HEK293 (cell line): ENCODE measurements at regions not wholly inside any gene's neighbourhood (a gene's known extent, or its start where the extent isn't known, plus 50 kb on each side); places are given as distances from the start of the nearest gene placed in this dataset.

Source experiments
- MYNN ChIP-seq: fragments of 450-650 bp; formaldehyde crosslinking; IDR thresholded peaks from 2 replicates; pipeline ENCODE4 v1.5.1; 2016; ENCODE audit warnings: missing biosample characterization, missing genetic modification characterization, borderline replicate concordance
- REPIN1 ChIP-seq: fragments of 450-650 bp; formaldehyde crosslinking; IDR thresholded peaks from 2 replicates; pipeline ENCODE4 v1.5.1; 2017; ENCODE audit warnings: missing biosample characterization, missing genetic modification characterization, low read depth
- YY1 ChIP-seq: fragments of 450-650 bp; formaldehyde crosslinking; IDR thresholded peaks from 2 replicates; pipeline ENCODE4 v1.5.1; 2018; ENCODE audit warnings: missing biosample characterization, missing genetic modification characterization
- ZBTB8A ChIP-seq: fragments of 450-650 bp; formaldehyde crosslinking; IDR thresholded peaks from 2 replicates; pipeline ENCODE4 v1.5.1; 2016; ENCODE audit warnings: missing biosample characterization, missing genetic modification characterization
- ZNF311 ChIP-seq: fragments of 450-650 bp; formaldehyde crosslinking; IDR thresholded peaks from 2 replicates; pipeline ENCODE4 v1.5.1; 2017; ENCODE audit warnings: missing biosample characterization, missing genetic modification characterization, borderline replicate concordance
- ZNF350 ChIP-seq: fragments of 450-650 bp; formaldehyde crosslinking; IDR thresholded peaks from 2 replicates; pipeline ENCODE4 v1.5.0; 2017; ENCODE audit warnings: missing biosample characterization, mild to moderate bottlenecking, missing genetic modification characterization
- TF ChIP-seq, protein P1 (sequence below): fragments of 450-650 bp; formaldehyde crosslinking; IDR thresholded peaks from 2 replicates; pipeline ENCODE4 v1.5.1; 2016; ENCODE audit warnings: missing biosample characterization, missing genetic modification characterization
- TF ChIP-seq, protein P2 (sequence below): fragments of 450-650 bp; formaldehyde crosslinking; IDR thresholded peaks from 2 replicates; pipeline ENCODE4 v1.5.1; 2017; ENCODE audit warnings: missing biosample characterization, missing genetic modification characterization
- TF ChIP-seq, protein P3 (sequence below): fragments of 450-650 bp; formaldehyde crosslinking; IDR thresholded peaks from 2 replicates; pipeline ENCODE4 v1.5.1; 2017; ENCODE audit warnings: missing biosample characterization, missing genetic modification characterization
- TF ChIP-seq, protein P4 (sequence below): fragments of 450-650 bp; formaldehyde crosslinking; IDR thresholded peaks from 2 replicates; pipeline ENCODE4 v1.5.0; 2017; ENCODE audit warnings: missing biosample characterization, missing genetic modification characterization, borderline replicate concordance

DNA sequence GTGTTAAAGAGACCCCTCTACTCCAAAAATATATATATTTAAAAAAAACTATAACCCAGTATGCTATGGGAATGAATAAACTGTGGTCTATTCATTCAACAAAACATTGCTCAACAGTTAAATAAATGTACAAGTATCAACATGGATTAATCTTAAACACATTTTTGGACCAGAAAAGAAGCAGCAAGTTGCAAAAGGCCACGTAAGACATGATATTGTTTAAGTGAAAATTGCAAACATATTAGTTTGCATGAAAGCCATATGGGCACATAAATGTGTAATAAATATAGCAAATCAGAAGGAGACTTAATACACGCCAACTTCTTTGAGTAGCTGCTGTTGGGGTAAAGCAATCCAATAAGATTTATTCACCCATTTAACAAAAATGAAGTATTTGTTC, 321.5 kb downstream of the FBXO15 start:
- TF ChIP-seq ZNF350 (tag by site-specific recombination) = no peak
- TF ChIP-seq, protein P1, sequence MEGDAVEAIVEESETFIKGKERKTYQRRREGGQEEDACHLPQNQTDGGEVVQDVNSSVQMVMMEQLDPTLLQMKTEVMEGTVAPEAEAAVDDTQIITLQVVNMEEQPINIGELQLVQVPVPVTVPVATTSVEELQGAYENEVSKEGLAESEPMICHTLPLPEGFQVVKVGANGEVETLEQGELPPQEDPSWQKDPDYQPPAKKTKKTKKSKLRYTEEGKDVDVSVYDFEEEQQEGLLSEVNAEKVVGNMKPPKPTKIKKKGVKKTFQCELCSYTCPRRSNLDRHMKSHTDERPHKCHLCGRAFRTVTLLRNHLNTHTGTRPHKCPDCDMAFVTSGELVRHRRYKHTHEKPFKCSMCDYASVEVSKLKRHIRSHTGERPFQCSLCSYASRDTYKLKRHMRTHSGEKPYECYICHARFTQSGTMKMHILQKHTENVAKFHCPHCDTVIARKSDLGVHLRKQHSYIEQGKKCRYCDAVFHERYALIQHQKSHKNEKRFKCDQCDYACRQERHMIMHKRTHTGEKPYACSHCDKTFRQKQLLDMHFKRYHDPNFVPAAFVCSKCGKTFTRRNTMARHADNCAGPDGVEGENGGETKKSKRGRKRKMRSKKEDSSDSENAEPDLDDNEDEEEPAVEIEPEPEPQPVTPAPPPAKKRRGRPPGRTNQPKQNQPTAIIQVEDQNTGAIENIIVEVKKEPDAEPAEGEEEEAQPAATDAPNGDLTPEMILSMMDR = no peak
- no peak for TF ChIP-seq YY1
- TF ChIP-seq, protein P2, sequence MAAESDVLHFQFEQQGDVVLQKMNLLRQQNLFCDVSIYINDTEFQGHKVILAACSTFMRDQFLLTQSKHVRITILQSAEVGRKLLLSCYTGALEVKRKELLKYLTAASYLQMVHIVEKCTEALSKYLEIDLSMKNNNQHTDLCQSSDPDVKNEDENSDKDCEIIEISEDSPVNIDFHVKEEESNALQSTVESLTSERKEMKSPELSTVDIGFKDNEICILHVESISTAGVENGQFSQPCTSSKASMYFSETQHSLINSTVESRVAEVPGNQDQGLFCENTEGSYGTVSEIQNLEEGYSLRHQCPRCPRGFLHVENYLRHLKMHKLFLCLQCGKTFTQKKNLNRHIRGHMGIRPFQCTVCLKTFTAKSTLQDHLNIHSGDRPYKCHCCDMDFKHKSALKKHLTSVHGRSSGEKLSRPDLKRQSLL (tag by site-specific recombination) = no peak
- TF ChIP-seq, protein P3, sequence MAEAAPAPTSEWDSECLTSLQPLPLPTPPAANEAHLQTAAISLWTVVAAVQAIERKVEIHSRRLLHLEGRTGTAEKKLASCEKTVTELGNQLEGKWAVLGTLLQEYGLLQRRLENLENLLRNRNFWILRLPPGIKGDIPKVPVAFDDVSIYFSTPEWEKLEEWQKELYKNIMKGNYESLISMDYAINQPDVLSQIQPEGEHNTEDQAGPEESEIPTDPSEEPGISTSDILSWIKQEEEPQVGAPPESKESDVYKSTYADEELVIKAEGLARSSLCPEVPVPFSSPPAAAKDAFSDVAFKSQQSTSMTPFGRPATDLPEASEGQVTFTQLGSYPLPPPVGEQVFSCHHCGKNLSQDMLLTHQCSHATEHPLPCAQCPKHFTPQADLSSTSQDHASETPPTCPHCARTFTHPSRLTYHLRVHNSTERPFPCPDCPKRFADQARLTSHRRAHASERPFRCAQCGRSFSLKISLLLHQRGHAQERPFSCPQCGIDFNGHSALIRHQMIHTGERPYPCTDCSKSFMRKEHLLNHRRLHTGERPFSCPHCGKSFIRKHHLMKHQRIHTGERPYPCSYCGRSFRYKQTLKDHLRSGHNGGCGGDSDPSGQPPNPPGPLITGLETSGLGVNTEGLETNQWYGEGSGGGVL (tag by site-specific recombination) = no peak
- TF ChIP-seq REPIN1 (tag by site-specific recombination) = no peak
- TF ChIP-seq, protein P4, sequence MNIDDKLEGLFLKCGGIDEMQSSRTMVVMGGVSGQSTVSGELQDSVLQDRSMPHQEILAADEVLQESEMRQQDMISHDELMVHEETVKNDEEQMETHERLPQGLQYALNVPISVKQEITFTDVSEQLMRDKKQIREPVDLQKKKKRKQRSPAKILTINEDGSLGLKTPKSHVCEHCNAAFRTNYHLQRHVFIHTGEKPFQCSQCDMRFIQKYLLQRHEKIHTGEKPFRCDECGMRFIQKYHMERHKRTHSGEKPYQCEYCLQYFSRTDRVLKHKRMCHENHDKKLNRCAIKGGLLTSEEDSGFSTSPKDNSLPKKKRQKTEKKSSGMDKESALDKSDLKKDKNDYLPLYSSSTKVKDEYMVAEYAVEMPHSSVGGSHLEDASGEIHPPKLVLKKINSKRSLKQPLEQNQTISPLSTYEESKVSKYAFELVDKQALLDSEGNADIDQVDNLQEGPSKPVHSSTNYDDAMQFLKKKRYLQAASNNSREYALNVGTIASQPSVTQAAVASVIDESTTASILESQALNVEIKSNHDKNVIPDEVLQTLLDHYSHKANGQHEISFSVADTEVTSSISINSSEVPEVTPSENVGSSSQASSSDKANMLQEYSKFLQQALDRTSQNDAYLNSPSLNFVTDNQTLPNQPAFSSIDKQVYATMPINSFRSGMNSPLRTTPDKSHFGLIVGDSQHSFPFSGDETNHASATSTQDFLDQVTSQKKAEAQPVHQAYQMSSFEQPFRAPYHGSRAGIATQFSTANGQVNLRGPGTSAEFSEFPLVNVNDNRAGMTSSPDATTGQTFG = no peak
- no peak for TF ChIP-seq ZNF311
- TF ChIP-seq MYNN (tag by site-specific recombination) = no peak
- no peak for TF ChIP-seq ZBTB8A
